GM12878 (cell line): ENCODE measurements at regions not wholly inside any gene's neighbourhood (a gene's known extent, or its start where the extent isn't known, plus 50 kb on each side); places are given as distances from the start of the nearest gene placed in this dataset.

Experiments
- ATAC-seq: fragments of 200-7000 bp; cut with Tn5 transposase; 3 replicates; pipeline ENCODE4 v1.9.1; 2020; ENCODE audit warnings: mild to moderate bottlenecking, moderate library complexity
- BruUV-seq: library from RNA; stranded (reverse); fragments of 400-500 nt; replicated peaks from 2 replicates; lab custom pipeline; 2021; lab: Mats Ljungman, UMichigan
- CTCF ChIA-PET: fragments of 300-600 bp; sonication (Branson Sonifier 250); formaldehyde crosslinking; extraction: SDS; loops from one replicate; lab custom pipeline; 2021; ENCODE audit warnings: inconsistent platforms; lab: Yijun Ruan, JAX
- POLR2A ChIA-PET: fragments of 350-600 bp; formaldehyde crosslinking; extraction: SDS; loops from one replicate; lab custom pipeline; 2021; ENCODE audit warnings: inconsistent platforms; lab: Charles Lee
- RAD21 ChIA-PET: fragments of 300-600 bp; sonication (Branson Sonifier 250); formaldehyde crosslinking; loops from one replicate; lab custom pipeline; 2023; ENCODE audit warnings: antibody characterized with exemption; ENCODE audit not compliant: unreplicated experiment; lab: Charles Lee
- SMC1A ChIA-PET: fragments of 300-600 bp; sonication (Branson Sonifier 250); formaldehyde crosslinking; loops from one replicate; lab custom pipeline; 2023; ENCODE audit not compliant: unreplicated experiment, uncharacterized antibody; lab: Charles Lee
- DNase-seq: peaks from one replicate; pipeline ENCODE4 v3.0.0-alpha.2; 2011; ENCODE audit warnings: low read depth, low spot score
- FAIRE-seq: peaks from 3 replicates; lab custom pipeline; 2011; peaks lifted over from hg19 to GRCh38; lab: Jason Lieb, UNC
- H2AFZ ChIP-seq: 2 replicates; pipeline ENCODE4 v1.6.0; 2011; ENCODE audit warnings: low read depth, low read length, control low read depth; ENCODE audit not compliant: control insufficient read depth
- H3K27ac ChIP-seq: 2 replicates; pipeline ENCODE4 v1.5.1; 2011; ENCODE audit warnings: control low read depth; ENCODE audit not compliant: control insufficient read depth, insufficient read depth
- H3K27me3 ChIP-seq, 2 experiments: replicated peaks in 1 of 2; 2 replicates each; pipeline versions ENCODE4 v1.6.0 to v1.6.1; 2011; ENCODE audit warnings: low read length in 1 of 2; ENCODE audit not compliant: control insufficient read depth in 2 of 2, insufficient read depth in 2 of 2
- H3K36me3 ChIP-seq, 2 experiments: 2 replicates each; pipeline ENCODE4 v1.5.1; 2011; ENCODE audit warnings: low read length in 1 of 2; ENCODE audit not compliant: control insufficient read depth in 2 of 2, insufficient read depth in 2 of 2
- H3K4me1 ChIP-seq: 2 replicates; pipeline ENCODE4 v1.6.1; 2011; ENCODE audit warnings: mild to moderate bottlenecking, low read length, moderate library complexity, mixed read lengths; ENCODE audit not compliant: control insufficient read depth, insufficient read depth
- H3K4me2 ChIP-seq: 2 replicates; pipeline ENCODE4 v1.6.0; 2011; ENCODE audit warnings: control low read depth; ENCODE audit not compliant: control insufficient read depth, insufficient read depth
- H3K4me3 ChIP-seq: fragments of 200-600 bp; sonication (generic); 2 replicates; pipeline ENCODE4 v1.5.1; 2016
- H3K79me2 ChIP-seq: 2 replicates; pipeline ENCODE4 v1.6.0; 2011; ENCODE audit warnings: low read length; ENCODE audit not compliant: control insufficient read depth, insufficient read depth
- H3K9ac ChIP-seq: 2 replicates; pipeline ENCODE4 v1.8.0; 2011; ENCODE audit warnings: low read length, control low read depth, mixed read lengths; ENCODE audit not compliant: control insufficient read depth, insufficient read depth
- H3K9me3 ChIP-seq: replicated peaks from 3 replicates; pipeline ENCODE4 v1.5.1; 2011; ENCODE audit warnings: mild to moderate bottlenecking, low read length; ENCODE audit not compliant: control insufficient read depth, insufficient read depth
- H4K20me1 ChIP-seq: 2 replicates; pipeline ENCODE4 v1.6.0; 2011; ENCODE audit not compliant: control insufficient read depth, insufficient read depth
- ATF7 ChIP-seq: fragments of 450-650 bp; IDR thresholded peaks from 2 replicates; pipeline ENCODE4 v1.6.1; 2016; ENCODE audit warnings: low read depth, mild to moderate bottlenecking
- POU2F2 ChIP-seq: IDR thresholded peaks from 3 replicates; pipeline ENCODE4 v1.6.1; 2011; ENCODE audit warnings: low read depth, mild to moderate bottlenecking, low read length, borderline replicate concordance
- RB1 ChIP-seq: fragments of 450-650 bp; formaldehyde crosslinking; IDR thresholded peaks from 2 replicates; pipeline ENCODE4 v1.6.1; 2017; ENCODE audit warnings: mild to moderate bottlenecking, borderline replicate concordance
- SKIL ChIP-seq: fragments of 450-650 bp; IDR thresholded peaks from 2 replicates; pipeline ENCODE4 v1.6.1; 2017; ENCODE audit warnings: mild to moderate bottlenecking, low read depth, inconsistent platforms; ENCODE audit not compliant: poor library complexity, severe bottlenecking
- SUPT20H ChIP-seq: IDR thresholded peaks from 2 replicates; pipeline ENCODE4 v1.6.1; 2011; ENCODE audit warnings: low read depth, mild to moderate bottlenecking, low read length, moderate library complexity, borderline replicate concordance; ENCODE audit not compliant: control insufficient read depth
- TARDBP ChIP-seq: IDR thresholded peaks from 2 replicates; pipeline ENCODE4 v1.6.1; 2016; ENCODE audit warnings: borderline replicate concordance
- USF1 ChIP-seq: IDR thresholded peaks from 2 replicates; pipeline ENCODE4 v1.6.1; 2011; ENCODE audit warnings: borderline replicate concordance, low read depth, mild to moderate bottlenecking, moderate library complexity, mixed read lengths, low read length; ENCODE audit not compliant: insufficient read depth; ENCODE audit errors: extremely low read length
- ZSCAN29 ChIP-seq: fragments of 450-650 bp; IDR thresholded peaks from 2 replicates; pipeline ENCODE4 v1.6.1; 2017; ENCODE audit warnings: mild to moderate bottlenecking, moderate library complexity
- WGBS: methylation state at CpG from one replicate; pipeline ENCODE4 v1.1.6; 2016; ENCODE audit warnings: low lambda C conversion rate; ENCODE audit not compliant: insufficient replicate concordance, insufficient coverage; ENCODE audit errors: missing lambda C conversion rate; 5-methylcytosine and 5-hydroxymethylcytosine counted together
- in situ Hi-C: fragments of 300-500 bp; cut with MboI; formaldehyde crosslinking; loops from 9 replicates; pipeline ENCODE4 v1.14.3; 2018; ENCODE audit warnings: mixed read lengths
- intact Hi-C: fragments of 100-400 bp; cut with micrococcal nuclease; formaldehyde crosslinking; loops from one replicate; pipeline ENCODE4 v1.14.2; 2022; ENCODE audit not compliant: unreplicated experiment

- Histone ChIP-seq H3K4me1 (no peaks in the 10 kb centered on the region), H3K27me3 (no peaks in the 10 kb centered on the region), H3K4me3 (no peak overlapping the region), H3K9me3 (no peaks in the 10 kb centered on the region), H4K20me1 (no peaks in the 10 kb centered on the region), H2AFZ (no peak overlapping the region), H3K79me2 (no peaks in the 10 kb centered on the region), H3K4me2 (no peak overlapping the region), H3K27ac (no peak overlapping the region), H3K9ac (no peak overlapping the region), H3K36me3 (no peaks in the 10 kb centered on the region)
- in situ Hi-C loops = no loop called here
- ChIA-PET POLR2A (no interaction called here), SMC1A (no interaction called here), CTCF (no interaction called here), RAD21 (no interaction called here)
- no peak for DNase-seq
- BruUV-seq = no TSS peak
- intact Hi-C loops = no loop called here
- ATAC-seq = no peak
- TF ChIP-seq SUPT20H = no peak
- no peak for TF ChIP-seq SKIL
- no peak for TF ChIP-seq ZSCAN29
- TF ChIP-seq RB1 = no peak
- TF ChIP-seq POU2F2 = no peak
- no peak for TF ChIP-seq TARDBP
- TF ChIP-seq ATF7 = no peak
- no peak for TF ChIP-seq USF1
- FAIRE-seq = no peak
- 42% methylated on average over 2 of the region's 2 CpGs for WGBS
Measured at GRCh38 chr3:166461626-166462025, 624.4 kb upstream of the BCHE start.
